ENCODE measurements at regions not wholly inside any gene's neighbourhood (a gene's known extent, or its start where the extent isn't known, plus 50 kb on each side); places are given as distances from the start of the nearest gene placed in this dataset.

DNA sequence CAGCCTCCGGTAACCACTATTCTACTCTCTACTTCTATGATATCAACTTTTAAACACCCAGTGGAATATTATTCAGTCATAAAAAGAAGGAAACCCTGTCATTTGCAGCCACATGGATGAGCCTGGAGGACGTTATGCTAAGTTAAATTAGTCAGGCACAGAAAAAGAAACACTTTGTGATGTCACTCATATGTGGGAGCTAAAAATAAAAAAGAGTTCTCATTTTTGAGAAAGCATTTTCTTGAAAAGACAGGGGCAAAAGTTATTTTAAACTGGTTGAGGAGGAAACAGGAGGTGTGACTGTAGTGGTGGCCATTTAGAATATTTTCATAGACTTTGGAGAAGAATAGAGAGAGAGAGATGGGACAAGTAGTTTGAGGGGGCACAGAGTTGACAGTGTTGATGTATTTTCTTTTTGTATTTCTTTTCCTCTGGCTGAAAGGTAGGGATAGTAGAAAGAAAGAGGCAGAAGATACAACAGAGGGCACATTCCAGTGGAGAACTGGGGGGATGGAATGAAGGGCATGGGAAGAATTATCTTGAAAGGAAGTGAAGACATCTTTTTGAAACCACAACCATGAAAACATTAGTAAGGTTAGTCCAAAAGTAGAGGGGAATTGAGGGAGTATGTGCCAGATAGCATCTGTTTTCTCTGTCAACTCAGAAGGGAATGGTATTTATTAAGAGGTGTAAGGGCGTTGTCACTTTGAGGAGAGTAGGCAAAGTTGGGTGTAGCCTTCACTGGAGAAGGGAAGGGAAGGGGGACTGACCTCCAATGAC is 181.3 kb upstream of the GMDS start:
- no peaks in the 10 kb centered on the region for H3K36me3 ChIP-seq
- H3K9me3 ChIP-seq = no peaks in the 10 kb centered on the region
- no peak overlapping the region for H3K27ac ChIP-seq
- no peak for ATAC-seq
- no peaks in the 10 kb centered on the region for H3K4me1 ChIP-seq
- no peak for DNase-seq
- intact Hi-C loops (cut with DNase I) = no loop called here
- TF ChIP-seq, protein P1, sequence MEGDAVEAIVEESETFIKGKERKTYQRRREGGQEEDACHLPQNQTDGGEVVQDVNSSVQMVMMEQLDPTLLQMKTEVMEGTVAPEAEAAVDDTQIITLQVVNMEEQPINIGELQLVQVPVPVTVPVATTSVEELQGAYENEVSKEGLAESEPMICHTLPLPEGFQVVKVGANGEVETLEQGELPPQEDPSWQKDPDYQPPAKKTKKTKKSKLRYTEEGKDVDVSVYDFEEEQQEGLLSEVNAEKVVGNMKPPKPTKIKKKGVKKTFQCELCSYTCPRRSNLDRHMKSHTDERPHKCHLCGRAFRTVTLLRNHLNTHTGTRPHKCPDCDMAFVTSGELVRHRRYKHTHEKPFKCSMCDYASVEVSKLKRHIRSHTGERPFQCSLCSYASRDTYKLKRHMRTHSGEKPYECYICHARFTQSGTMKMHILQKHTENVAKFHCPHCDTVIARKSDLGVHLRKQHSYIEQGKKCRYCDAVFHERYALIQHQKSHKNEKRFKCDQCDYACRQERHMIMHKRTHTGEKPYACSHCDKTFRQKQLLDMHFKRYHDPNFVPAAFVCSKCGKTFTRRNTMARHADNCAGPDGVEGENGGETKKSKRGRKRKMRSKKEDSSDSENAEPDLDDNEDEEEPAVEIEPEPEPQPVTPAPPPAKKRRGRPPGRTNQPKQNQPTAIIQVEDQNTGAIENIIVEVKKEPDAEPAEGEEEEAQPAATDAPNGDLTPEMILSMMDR (IDR thresholded peaks at IDR 0.05) = no peak
- no peaks in the 10 kb centered on the region for H3K27me3 ChIP-seq (ENCODE audit: low read depth)
- no peak overlapping the region for H3K4me3 ChIP-seq

DNA sequence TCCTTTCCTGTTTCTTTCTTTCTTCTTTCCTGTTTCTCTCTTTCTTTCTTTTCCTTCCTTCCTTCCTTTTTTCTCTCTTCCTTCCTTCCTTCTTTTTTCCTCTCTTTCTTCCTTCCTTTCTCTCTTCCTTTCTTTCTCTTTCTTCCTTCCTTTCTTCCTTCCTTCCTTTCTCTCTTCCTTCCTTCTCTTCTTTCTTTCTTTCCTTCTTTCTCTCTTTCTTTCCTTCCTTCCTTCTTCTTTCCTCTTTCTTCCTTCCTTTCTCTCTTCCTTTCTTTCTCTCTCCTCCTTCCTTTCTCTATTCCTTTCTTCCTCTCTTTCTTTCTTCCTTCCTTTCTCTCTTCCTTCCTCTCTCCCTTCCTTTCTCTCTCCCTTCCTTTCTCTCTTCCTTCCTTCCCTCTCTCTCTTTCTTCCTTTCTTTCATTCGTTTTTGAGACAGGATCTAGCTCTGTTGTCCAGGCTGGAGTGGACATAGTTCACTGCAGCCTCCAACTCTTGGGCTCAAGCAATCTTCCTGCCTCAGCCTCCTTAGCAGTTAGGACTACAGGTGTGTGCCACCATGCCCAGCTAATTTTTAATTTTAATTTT is 170.8 kb upstream of the GMDS start:
- intact Hi-C loops (cut with DNase I) = no loop called here
- TF ChIP-seq, protein P1 (IDR thresholded peaks at IDR 0.05) = no peak

DNA sequence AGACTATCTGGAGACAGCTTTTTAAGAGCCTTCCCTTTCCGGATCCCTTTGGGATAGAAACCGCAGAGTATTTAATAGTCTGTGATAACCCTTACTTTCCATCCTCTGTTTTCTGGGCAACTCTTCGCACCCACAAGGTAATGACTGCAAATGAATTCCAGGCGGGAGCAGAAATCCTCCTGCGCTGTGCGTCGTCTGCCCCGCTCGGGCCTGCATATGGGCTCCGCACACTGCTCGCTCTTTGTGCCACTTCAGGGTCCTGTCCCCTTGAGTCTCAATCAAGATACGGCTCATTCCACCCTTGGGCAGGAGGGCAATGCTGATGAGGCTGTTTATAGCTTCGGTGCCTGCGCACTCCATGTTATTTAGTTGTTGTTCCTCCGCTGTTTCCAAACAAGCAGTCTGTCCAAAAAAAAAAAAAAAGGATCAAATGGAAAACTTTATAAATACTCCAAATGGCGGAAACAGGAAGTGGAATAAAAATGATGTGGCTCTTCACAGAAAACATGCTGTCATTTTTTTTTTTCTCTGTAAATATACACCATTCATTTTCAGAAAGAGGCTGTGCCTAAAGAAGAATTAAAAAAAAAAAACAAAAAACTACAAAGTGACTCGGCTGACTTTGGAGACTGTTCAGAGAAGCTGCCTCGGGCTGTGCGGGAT is 169.6 kb upstream of the GMDS start:
- no peak for ATAC-seq
- intact Hi-C loops (cut with DNase I) = no loop called here

More for the DNA sequence above, 170.8 kb upstream of the GMDS start:
- no peak for ATAC-seq
- Histone ChIP-seq H3K27ac (no peak overlapping the region), H3K27me3 (ENCODE audit: low read depth) (no peaks in the 10 kb centered on the region), H3K4me3 (no peak overlapping the region), H3K9me3 (no peaks in the 10 kb centered on the region), H3K4me1 (no peaks in the 10 kb centered on the region), H3K36me3 (no peaks in the 10 kb centered on the region)
- DNase-seq = no peak

DNA sequence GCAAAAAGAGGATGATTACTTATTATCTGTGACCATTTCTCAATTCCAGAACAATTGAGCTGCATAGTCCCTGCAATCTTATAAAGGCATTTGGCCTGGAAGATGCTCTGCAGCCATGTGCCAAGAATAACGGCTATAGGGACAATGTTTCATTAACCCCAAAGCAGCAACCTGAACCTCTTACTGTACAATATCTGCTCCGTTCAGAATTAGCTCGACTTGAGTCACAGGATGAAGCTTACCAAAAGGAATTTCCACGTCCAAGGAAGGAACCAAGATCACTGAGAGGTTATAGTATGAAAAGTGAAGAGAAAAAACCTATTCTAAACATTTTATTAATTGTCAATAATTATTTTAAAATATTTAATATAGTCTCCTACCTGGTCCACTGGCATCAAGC is 167.3 kb upstream of the GMDS start:
- Histone ChIP-seq H3K4me3 (no peak overlapping the region), H3K27ac (no peak overlapping the region), H3K27me3 (ENCODE audit: low read depth) (no peaks in the 10 kb centered on the region), H3K4me1 (no peaks in the 10 kb centered on the region), H3K9me3 (no peaks in the 10 kb centered on the region), H3K36me3 (no peaks in the 10 kb centered on the region)
- TF ChIP-seq, protein P1 (IDR thresholded peaks at IDR 0.05) = no peak
- DNase-seq = no peak
- no peak for ATAC-seq
- intact Hi-C loops (cut with DNase I) = no loop called here

More for the DNA sequence above, 169.6 kb upstream of the GMDS start:
- Histone ChIP-seq H3K36me3 (no peaks in the 10 kb centered on the region), H3K9me3 (no peaks in the 10 kb centered on the region), H3K4me1 (no peaks in the 10 kb centered on the region), H3K4me3 (no peak overlapping the region), H3K27ac (no peak overlapping the region), H3K27me3 (ENCODE audit: low read depth) (no peaks in the 10 kb centered on the region)
- no peak for DNase-seq
- TF ChIP-seq, protein P1 (IDR thresholded peaks at IDR 0.05) = no peak

DNA sequence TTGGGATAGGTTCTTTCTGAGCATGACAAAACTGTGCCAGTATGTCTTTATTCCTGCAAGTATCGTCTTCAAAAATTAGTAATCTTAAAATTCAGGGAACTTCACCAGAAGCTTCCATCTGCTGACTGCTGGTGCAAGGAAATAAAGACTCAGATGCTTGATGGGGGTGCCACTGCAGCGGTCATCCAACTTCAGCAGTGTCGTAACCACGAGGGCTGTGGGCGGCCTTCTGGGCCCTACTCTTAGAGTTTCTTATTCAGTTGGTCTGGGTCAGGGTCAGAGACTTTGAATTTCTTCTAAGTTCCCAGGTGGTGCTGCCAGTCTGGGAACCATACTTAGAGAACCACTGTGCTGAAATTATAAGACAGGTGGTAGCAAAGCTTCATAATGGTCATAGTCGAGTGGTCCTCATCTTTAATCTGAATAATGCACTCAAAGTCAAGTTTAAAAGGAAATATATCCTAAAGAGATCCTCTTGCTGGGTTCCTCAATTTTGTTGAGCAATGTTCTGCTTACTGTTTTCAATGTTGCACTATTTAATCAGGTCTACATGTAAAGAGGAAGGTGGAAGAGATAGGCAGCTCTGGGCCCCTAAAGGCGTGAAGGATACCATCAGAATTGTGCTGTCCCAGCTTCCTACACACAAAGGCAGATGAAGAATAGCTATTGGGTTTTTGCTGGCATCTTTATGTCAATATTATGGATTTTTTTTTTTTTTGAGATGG is 165.4 kb upstream of the GMDS start:
- Histone ChIP-seq H3K4me3 (no peak overlapping the region), H3K9me3 (no peaks in the 10 kb centered on the region), H3K27me3 (ENCODE audit: low read depth) (no peaks in the 10 kb centered on the region), H3K27ac (no peak overlapping the region), H3K36me3 (no peaks in the 10 kb centered on the region), H3K4me1 (no peaks in the 10 kb centered on the region)
- TF ChIP-seq, protein P1 (IDR thresholded peaks at IDR 0.05) = no peak
- ATAC-seq (no peak), DNase-seq (no peak)
- intact Hi-C loops (cut with DNase I) = no loop called here

Measured in lower lobe of right lung (tissue), 2 donors.